Naive thymus-derived CD8-positive, alpha-beta T cell (primary cell): ENCODE measurements at regions not wholly inside any gene's neighbourhood (a gene's known extent, or its start where the extent isn't known, plus 50 kb on each side); places are given as distances from the start of the nearest gene placed in this dataset.

Source experiments
- ATAC-seq, 2 donors: fragments of 150-1000 bp; cut with Tn5 transposase in 1 of 2; sonication (Bioruptor Pico), chemical (Tn5 transposase) in 1 of 2; 1 replicate in 1 of 2; 2 replicates in 1 of 2; pipeline ENCODE4 v1.10.0; 2021; ENCODE audit warnings: mild to moderate bottlenecking in 2 of 2, moderate library complexity in 2 of 2
- POLR2A ChIA-PET: fragments of 350-600 bp; sonication (Branson Sonifier 250); formaldehyde crosslinking; loops from one replicate; lab custom pipeline; 2021; ENCODE audit warnings: antibody characterized with exemption; lab: Charles Lee
- DNase-seq, 10 donors: peaks; one replicate each; pipeline versions ENCODE4 v3.0.0 to v3.0.0-alpha.2; 2020 to 2022
- H3K27ac Mint-ChIP-seq, 10 donors: one replicate each; pipeline ENCODE4 v1.8.0; 2020 to 2022; ENCODE audit warnings: mild to moderate bottlenecking in 10 of 10, mixed read lengths in 10 of 10, moderate library complexity in 4 of 10, inconsistent platforms in 1 of 10
- H3K27me3 Mint-ChIP-seq, 5 donors: one replicate each; pipeline ENCODE4 v1.8.0; 2021 to 2022; ENCODE audit warnings: mixed read lengths in 5 of 5
- H3K36me3 Mint-ChIP-seq, 3 donors: one replicate each; pipeline ENCODE4 v1.8.0; 2020 to 2022; ENCODE audit warnings: mixed read lengths in 3 of 3, mild to moderate bottlenecking in 2 of 3, inconsistent platforms in 1 of 3
- H3K4me1 Mint-ChIP-seq, 4 donors: one replicate each; pipeline ENCODE4 v1.8.0; 2021 to 2022; ENCODE audit warnings: mixed read lengths in 4 of 4
- H3K4me3 Mint-ChIP-seq, 10 donors: one replicate each; pipeline ENCODE4 v1.8.0; 2020 to 2022; ENCODE audit warnings: mild to moderate bottlenecking in 10 of 10, mixed read lengths in 10 of 10, moderate library complexity in 6 of 10, inconsistent platforms in 1 of 10
- H3K9me3 Mint-ChIP-seq, 9 donors: one replicate each; pipeline ENCODE4 v1.8.0; 2020 to 2022; ENCODE audit warnings: mixed read lengths in 9 of 9, mild to moderate bottlenecking in 3 of 9, inconsistent platforms in 1 of 9, moderate library complexity in 1 of 9

GRCh38 chr20:57013217-57013616 lies 253.2 kb downstream of the BMP7 start:
- H3K36me3 Mint-ChIP-seq: peaks cover 0 to 6% (median 0%) of the 10 kb centered on the region in 3 donors
- H3K27me3 Mint-ChIP-seq: peaks cover 11 to 66% (median 36%) of the 10 kb centered on the region in 5 donors
- no peaks in the 10 kb centered on the region for H3K9me3 Mint-ChIP-seq
- no peak overlapping the region for H3K27ac Mint-ChIP-seq
- DNase-seq (no peak), ATAC-seq (no peak)
- POLR2A ChIA-PET: no interaction called here
- no peaks in the 10 kb centered on the region for H3K4me1 Mint-ChIP-seq
- no peak overlapping the region for H3K4me3 Mint-ChIP-seq

GRCh38 chr20:57013741-57014140 lies 252.7 kb downstream of the BMP7 start:
- Mint-ChIP-seq H3K9me3 (no peaks in the 10 kb centered on the region), H3K27ac (no peak overlapping the region), H3K27me3 (peaks cover 11 to 66% (median 36%) of the 10 kb centered on the region in 5 donors), H3K4me3 (no peak overlapping the region), H3K36me3 (peaks cover 0 to 6% (median 0%) of the 10 kb centered on the region in 3 donors), H3K4me1 (no peaks in the 10 kb centered on the region)
- DNase-seq: no peak
- POLR2A ChIA-PET: no interaction called here
- no peak for ATAC-seq

DNA sequence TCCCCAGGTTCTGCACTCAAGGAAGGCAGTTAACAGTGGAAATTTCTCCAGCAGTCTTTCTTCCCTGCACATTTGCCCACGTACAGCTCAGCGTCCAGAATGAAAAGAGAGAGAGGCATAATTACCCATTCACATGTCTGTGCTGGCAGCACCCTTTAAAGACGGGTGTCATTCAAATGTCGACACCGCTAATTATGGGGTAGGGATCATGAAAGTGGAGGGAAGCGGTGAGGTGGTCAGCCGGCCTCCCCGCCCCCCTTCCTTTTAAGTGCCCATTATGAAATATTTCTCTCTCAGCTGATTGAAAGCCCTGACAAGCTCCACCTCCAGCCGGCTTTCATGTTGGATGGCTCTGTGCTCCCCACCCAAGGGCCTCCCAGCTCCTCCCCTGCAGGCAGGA lies 246.1 kb downstream of the BMP7 start:
- ATAC-seq: no peak
- no peak overlapping the region for H3K27ac Mint-ChIP-seq
- H3K4me3 Mint-ChIP-seq: no peak overlapping the region
- H3K27me3 Mint-ChIP-seq: peaks cover 10 to 54% (median 28%) of the 10 kb centered on the region in 5 donors
- no peaks in the 10 kb centered on the region for H3K4me1 Mint-ChIP-seq
- no peak for DNase-seq
- H3K9me3 Mint-ChIP-seq: no peaks in the 10 kb centered on the region
- no peaks in the 10 kb centered on the region for H3K36me3 Mint-ChIP-seq
- POLR2A ChIA-PET: no interaction called here

DNA sequence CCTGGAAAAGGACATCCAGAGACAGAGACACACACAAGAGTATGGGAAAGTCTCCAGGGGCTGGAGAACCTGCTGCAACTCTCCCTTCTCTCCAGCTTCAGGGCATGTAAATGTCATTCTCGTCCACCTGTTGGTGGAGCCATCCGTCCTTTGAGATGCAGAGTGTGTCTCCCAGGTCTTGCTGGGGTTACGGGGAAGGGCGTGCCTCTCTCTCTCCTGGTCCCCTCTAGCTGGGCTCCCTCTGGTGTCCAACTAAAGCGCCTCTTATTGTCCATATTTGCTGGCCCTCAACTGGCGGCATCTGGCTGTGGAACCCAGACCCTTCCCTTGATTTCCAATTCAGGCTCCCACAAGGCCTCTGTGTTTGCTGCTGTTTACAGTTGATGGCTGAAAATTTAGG lies 244.1 kb downstream of the BMP7 start:
- Mint-ChIP-seq H3K4me1 (no peaks in the 10 kb centered on the region), H3K4me3 (no peak overlapping the region), H3K36me3 (no peaks in the 10 kb centered on the region), H3K27ac (peak overlapping the region in 1 of 10 donors; percentile 42), H3K27me3 (peaks cover 10 to 43% (median 27%) of the 10 kb centered on the region in 5 donors), H3K9me3 (no peaks in the 10 kb centered on the region)
- no peak for ATAC-seq
- DNase-seq: no peak
- POLR2A ChIA-PET: no interaction called here

GRCh38 chr20:57023007-57023406 lies 243.4 kb downstream of the BMP7 start:
- H3K27me3 Mint-ChIP-seq: peaks cover 9 to 43% (median 27%) of the 10 kb centered on the region in 5 donors
- no peaks in the 10 kb centered on the region for H3K4me1 Mint-ChIP-seq
- H3K27ac Mint-ChIP-seq: no peak overlapping the region
- ATAC-seq: no peak
- no peak for DNase-seq
- H3K4me3 Mint-ChIP-seq: no peak overlapping the region
- no peaks in the 10 kb centered on the region for H3K36me3 Mint-ChIP-seq
- POLR2A ChIA-PET: no interaction called here
- no peaks in the 10 kb centered on the region for H3K9me3 Mint-ChIP-seq

GRCh38 chr20:57023997-57024396 lies 242.4 kb downstream of the BMP7 start:
- ATAC-seq: no peak
- peaks cover 0 to 2% (median 0%) of the 10 kb centered on the region in 9 donors for H3K9me3 Mint-ChIP-seq

DNA sequence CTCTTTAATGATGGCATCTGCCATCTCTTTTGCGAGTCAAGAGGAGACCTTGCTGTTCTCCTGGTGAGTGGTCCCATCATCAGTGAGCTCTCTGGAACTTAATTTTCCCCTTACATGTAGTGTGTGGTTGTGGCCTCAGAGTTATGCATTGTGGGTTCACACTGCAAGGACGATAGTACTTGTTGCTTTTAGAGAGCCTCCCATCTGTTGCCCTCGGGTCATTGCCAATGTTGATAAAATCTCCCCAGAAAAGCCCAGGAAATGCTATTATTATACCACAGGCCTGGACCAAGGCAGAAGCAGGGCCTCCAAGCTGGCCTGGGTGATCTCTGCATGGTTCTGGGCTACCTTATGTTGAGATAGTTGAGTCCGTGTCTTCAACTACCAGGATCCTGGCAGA lies 241.6 kb downstream of the BMP7 start:
- POLR2A ChIA-PET: no interaction called here
- ATAC-seq (no peak), DNase-seq (no peak)
- Mint-ChIP-seq H3K27me3 (peaks cover 17 to 54% (median 26%) of the 10 kb centered on the region in 5 donors), H3K4me3 (no peak overlapping the region), H3K36me3 (no peaks in the 10 kb centered on the region), H3K9me3 (peaks cover 0 to 2% (median 0%) of the 10 kb centered on the region in 9 donors), H3K4me1 (no peaks in the 10 kb centered on the region), H3K27ac (no peak overlapping the region)

More at GRCh38 chr20:57023997-57024396, 242.4 kb downstream of the BMP7 start:
- Mint-ChIP-seq H3K4me1 (no peaks in the 10 kb centered on the region), H3K27me3 (peaks cover 10 to 46% (median 24%) of the 10 kb centered on the region in 5 donors), H3K27ac (no peak overlapping the region), H3K4me3 (no peak overlapping the region), H3K36me3 (no peaks in the 10 kb centered on the region)
- no peak for DNase-seq
- POLR2A ChIA-PET: no interaction called here

GRCh38 chr20:57025261-57025660 lies 241.2 kb downstream of the BMP7 start:
- Mint-ChIP-seq H3K4me3 (no peak overlapping the region), H3K27me3 (peaks cover 15 to 54% (median 26%) of the 10 kb centered on the region in 5 donors), H3K4me1 (no peaks in the 10 kb centered on the region), H3K27ac (no peak overlapping the region), H3K9me3 (peaks cover 0 to 2% (median 0%) of the 10 kb centered on the region in 9 donors), H3K36me3 (no peaks in the 10 kb centered on the region)
- POLR2A ChIA-PET: no interaction called here
- ATAC-seq (no peak), DNase-seq (no peak)

GRCh38 chr20:57025666-57026224 lies 240.7 kb downstream of the BMP7 start:
- DNase-seq: no peak
- ATAC-seq: no peak
- POLR2A ChIA-PET: no interaction called here
- Mint-ChIP-seq H3K4me3 (no peak overlapping the region), H3K36me3 (no peaks in the 10 kb centered on the region), H3K9me3 (peaks cover 0 to 2% (median 0%) of the 10 kb centered on the region in 9 donors), H3K27me3 (peaks cover 15 to 49% (median 24%) of the 10 kb centered on the region in 5 donors), H3K4me1 (no peaks in the 10 kb centered on the region), H3K27ac (no peak overlapping the region)

DNA sequence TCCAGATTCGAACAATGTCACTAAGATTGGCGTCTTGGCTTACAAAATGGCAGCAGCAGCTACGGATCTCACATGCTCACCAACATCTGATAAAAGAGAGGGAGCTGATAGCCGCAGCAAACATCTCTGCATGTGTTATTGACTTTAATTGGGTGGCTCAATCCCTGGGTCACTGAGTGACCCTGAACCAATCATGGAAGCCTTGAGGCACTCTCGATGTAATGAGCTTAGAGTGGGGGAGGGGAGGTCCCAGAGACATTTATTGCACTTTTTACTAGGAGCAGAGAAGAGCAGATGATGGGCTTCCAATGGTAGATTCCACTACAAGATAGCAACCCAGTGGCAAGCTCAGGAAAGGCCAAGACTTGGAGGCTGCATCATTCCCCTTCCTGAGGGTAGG lies 238.7 kb downstream of the BMP7 start:
- H3K4me1 Mint-ChIP-seq: no peaks in the 10 kb centered on the region
- peaks cover 0 to 3% (median 0%) of the 10 kb centered on the region in 9 donors for H3K9me3 Mint-ChIP-seq
- H3K27me3 Mint-ChIP-seq: peaks cover 14 to 46% (median 19%) of the 10 kb centered on the region in 5 donors
- no peak for DNase-seq
- H3K27ac Mint-ChIP-seq: no peak overlapping the region
- ATAC-seq: no peak
- POLR2A ChIA-PET: no interaction called here
- no peak overlapping the region for H3K4me3 Mint-ChIP-seq
- no peaks in the 10 kb centered on the region for H3K36me3 Mint-ChIP-seq

DNA sequence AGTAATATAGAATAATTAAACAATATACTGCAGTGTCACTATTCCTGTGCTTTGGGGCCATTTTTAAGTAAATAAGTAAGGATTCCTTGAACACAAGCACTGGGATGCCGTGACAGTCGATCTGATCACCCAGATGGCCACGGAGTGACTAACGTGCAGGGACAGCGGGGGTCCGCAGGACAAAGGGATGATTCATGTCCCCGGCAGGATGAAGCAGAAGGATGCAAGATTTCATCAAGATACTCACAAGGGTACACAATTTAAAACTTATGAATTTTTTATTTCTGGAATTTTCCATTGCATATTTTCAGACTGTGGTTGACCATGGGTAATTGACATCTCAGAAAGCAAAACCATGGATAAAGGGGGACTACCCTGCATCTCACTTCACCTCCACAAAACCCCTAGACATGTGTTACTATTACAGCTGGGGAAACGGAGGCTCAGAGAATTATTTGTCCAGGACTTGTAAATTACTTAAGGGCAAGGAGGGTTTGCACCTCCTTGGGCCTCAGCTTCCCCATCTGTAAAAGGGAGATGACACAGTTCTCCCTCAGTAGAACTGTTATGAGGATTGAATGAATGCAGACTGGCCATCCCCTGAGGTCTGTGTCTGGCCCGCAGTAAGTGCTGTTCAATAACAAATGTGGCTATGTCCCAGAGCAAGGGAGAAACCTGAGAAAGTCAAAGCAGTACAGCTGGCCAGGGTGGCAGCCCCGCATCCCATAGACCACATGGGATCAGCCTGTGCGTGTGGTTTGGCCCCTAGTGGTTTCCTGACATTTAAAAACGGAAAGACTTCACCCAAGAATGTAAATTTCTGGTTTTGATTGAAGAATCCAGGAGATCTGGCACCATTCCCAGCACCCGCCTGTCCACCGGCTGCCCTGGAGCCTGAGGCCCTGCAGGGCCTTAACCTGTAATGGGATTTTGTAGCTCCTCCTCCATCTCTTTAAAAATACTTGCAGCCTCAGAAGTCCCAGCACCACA lies 235.5 kb downstream of the BMP7 start:
- Mint-ChIP-seq H3K27ac (no peak overlapping the region), H3K27me3 (peaks cover 17 to 51% (median 35%) of the 10 kb centered on the region in 5 donors), H3K36me3 (peaks cover 0 to 5% (median 0%) of the 10 kb centered on the region in 3 donors), H3K4me1 (no peaks in the 10 kb centered on the region), H3K9me3 (peaks cover 0 to 8% (median 3%) of the 10 kb centered on the region in 9 donors), H3K4me3 (no peak overlapping the region)
- POLR2A ChIA-PET: no interaction called here
- ATAC-seq (no peak), DNase-seq (no peak)

DNA sequence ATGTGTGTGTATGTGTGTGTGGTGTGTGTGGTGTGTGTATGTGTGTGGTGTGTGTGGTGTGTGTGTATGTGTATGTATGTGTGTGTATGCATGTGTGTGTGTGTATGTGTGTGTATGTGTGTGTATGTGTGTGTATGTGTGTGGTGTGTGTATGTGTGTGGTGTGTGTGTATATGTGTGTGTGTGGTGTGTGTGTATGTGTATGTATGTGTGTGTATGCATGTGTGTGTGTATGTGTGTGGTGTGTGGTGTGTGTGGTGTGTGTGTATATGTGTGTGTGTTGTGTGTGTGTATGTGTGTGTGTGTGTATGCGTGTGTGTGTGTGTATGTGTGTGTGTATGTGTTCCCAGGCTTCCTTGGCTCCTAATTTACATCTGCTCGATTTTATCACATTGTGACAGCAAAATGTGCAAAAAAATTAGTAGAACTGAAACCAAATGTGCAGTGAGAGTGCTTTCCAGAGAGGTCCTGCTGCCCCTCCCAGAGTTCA lies 234.5 kb downstream of the BMP7 start:
- no peak for ATAC-seq
- no peaks in the 10 kb centered on the region for H3K4me1 Mint-ChIP-seq
- peaks cover 0 to 5% (median 0%) of the 10 kb centered on the region in 3 donors for H3K36me3 Mint-ChIP-seq
- POLR2A ChIA-PET: no interaction called here
- H3K9me3 Mint-ChIP-seq: peaks cover 0 to 11% (median 4%) of the 10 kb centered on the region in 9 donors
- H3K4me3 Mint-ChIP-seq: peak overlapping the region in 1 of 10 donors; percentile 10
- H3K27ac Mint-ChIP-seq: no peak overlapping the region
- DNase-seq: no peak
- H3K27me3 Mint-ChIP-seq: peaks cover 25 to 61% (median 43%) of the 10 kb centered on the region in 5 donors

DNA sequence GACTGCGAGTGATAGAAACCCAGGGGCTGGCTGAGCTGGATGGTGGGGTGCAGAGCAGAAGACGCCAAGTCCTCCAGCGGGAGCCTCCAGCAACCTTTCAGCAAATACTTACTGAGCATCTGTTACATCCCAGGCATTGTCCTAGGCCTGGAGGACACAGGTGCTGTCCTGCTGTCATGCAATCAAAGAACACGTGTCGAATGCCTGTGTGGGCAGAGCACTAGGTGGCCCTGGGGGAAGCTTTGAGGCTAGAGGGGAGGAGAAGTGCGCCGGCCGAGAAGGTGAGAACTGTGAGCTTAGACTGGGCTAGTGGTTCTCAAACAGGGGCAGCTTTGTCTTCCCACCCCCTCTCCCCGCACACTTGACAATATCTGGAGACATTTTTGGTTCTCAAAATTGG lies 233.6 kb downstream of the BMP7 start:
- POLR2A ChIA-PET: no interaction called here

More for the DNA sequence above, 233.6 kb downstream of the BMP7 start:
- Mint-ChIP-seq H3K27ac (no peak overlapping the region), H3K4me3 (no peak overlapping the region), H3K4me1 (no peaks in the 10 kb centered on the region), H3K27me3 (peaks cover 25 to 70% (median 44%) of the 10 kb centered on the region in 5 donors), H3K36me3 (peaks cover 0 to 5% (median 0%) of the 10 kb centered on the region in 3 donors), H3K9me3 (peaks cover 0 to 11% (median 4%) of the 10 kb centered on the region in 9 donors)
- ATAC-seq (no peak), DNase-seq (no peak)
